Keratinocyte (primary cell): ENCODE measurements at regions not wholly inside any gene's neighbourhood (a gene's known extent, or its start where the extent isn't known, plus 50 kb on each side); places are given as distances from the start of the nearest gene placed in this dataset.

Source experiments
- EZH2 ChIP-seq: IDR thresholded peaks from one replicate; pipeline ENCODE4 v1.6.1; 2012; ENCODE audit warnings: inconsistent platforms, mild to moderate bottlenecking, low read length, moderate library complexity
- TF ChIP-seq, protein P1 (sequence below), 3 experiments: IDR thresholded peaks in 1 of 3; conservative IDR thresholded peaks in 1 of 3; optimal IDR thresholded peaks in 1 of 3; 2 replicates in 2 of 3; 3 replicates in 1 of 3; pipeline versions ENCODE3 to v1.5.1; 2011; ENCODE audit warnings: low read length in 3 of 3, mild to moderate bottlenecking in 3 of 3, moderate library complexity in 2 of 3, control low read depth in 1 of 3, inconsistent platforms in 1 of 3; ENCODE audit not compliant: insufficient read depth in 2 of 3; ENCODE audit errors: extremely low read depth in 1 of 3

GRCh38 chr14:98766818-98767217, 505.2 kb downstream of the BCL11B start:
- TF ChIP-seq, protein P1, sequence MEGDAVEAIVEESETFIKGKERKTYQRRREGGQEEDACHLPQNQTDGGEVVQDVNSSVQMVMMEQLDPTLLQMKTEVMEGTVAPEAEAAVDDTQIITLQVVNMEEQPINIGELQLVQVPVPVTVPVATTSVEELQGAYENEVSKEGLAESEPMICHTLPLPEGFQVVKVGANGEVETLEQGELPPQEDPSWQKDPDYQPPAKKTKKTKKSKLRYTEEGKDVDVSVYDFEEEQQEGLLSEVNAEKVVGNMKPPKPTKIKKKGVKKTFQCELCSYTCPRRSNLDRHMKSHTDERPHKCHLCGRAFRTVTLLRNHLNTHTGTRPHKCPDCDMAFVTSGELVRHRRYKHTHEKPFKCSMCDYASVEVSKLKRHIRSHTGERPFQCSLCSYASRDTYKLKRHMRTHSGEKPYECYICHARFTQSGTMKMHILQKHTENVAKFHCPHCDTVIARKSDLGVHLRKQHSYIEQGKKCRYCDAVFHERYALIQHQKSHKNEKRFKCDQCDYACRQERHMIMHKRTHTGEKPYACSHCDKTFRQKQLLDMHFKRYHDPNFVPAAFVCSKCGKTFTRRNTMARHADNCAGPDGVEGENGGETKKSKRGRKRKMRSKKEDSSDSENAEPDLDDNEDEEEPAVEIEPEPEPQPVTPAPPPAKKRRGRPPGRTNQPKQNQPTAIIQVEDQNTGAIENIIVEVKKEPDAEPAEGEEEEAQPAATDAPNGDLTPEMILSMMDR (optimal IDR thresholded peaks at IDR 0.05 in 1 of 3, IDR thresholded peaks at IDR 0.05 in 1 of 3, conservative IDR thresholded peaks at IDR 0.05 in 1 of 3; ENCODE audit: extremely low read depth in 1 of 3, insufficient read depth in 2 of 3, low read length in 3 of 3) = no peak
- TF ChIP-seq EZH2 = no peak
